ENCODE measurements at regions not wholly inside any gene's neighbourhood (a gene's known extent, or its start where the extent isn't known, plus 50 kb on each side); places are given as distances from the start of the nearest gene placed in this dataset.

DNA sequence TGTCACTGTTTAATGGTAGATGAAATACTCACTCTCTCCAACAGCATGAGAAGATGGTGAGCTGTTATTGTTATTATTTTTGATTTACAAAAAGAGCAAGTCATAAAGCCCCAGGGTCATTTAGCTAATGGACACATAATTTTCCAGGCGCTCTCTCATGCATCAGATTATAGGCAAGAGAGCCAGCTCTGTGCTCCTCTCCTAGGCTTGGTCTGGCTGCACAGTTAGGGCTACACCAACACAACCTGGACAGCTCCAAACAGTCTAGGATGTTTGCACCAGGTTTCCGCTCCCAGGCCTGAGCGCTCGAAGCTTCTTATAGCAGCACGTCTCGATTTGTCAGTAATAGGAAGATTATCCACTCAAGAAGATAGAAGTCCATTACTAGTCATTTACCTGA, 123.7 kb downstream of the FAM43A start:
- no peak overlapping the region for H3K27ac ChIP-seq (ENCODE audit: low read depth, low read length)
- no peaks in the 10 kb centered on the region for H3K27me3 ChIP-seq (ENCODE audit: low read length)
- no peak overlapping the region for H3K4me3 ChIP-seq (ENCODE audit: insufficient read depth, low read length, poor library complexity, severe bottlenecking)
- no peak overlapping the region for H3K4me2 ChIP-seq (ENCODE audit: low read depth, low read length, poor library complexity, severe bottlenecking)
- no peaks in the 10 kb centered on the region for H3F3A ChIP-seq (ENCODE audit: insufficient read depth)
- H3K79me2 ChIP-seq (ENCODE audit: insufficient read depth, low read length) = no peaks in the 10 kb centered on the region
- H2AFZ ChIP-seq (ENCODE audit: low read depth, low read length, severe bottlenecking) = no peak overlapping the region
- no peaks in the 10 kb centered on the region for H4K20me1 ChIP-seq (ENCODE audit: low read depth, low read length)
- no peaks in the 10 kb centered on the region for H3K9me2 ChIP-seq (replicated peaks; ENCODE audit: insufficient read depth, low read length)
- no peaks in the 10 kb centered on the region for H3K36me3 ChIP-seq (ENCODE audit: low read length)
- no peaks in the 10 kb centered on the region for H3K9me3 ChIP-seq (ENCODE audit: insufficient read depth, low read length)
- no peak overlapping the region for H3K9ac ChIP-seq (ENCODE audit: low read length)
- TF ChIP-seq CTCF (IDR thresholded peaks at IDR 0.05; ENCODE audit: insufficient read depth, low read length, poor library complexity, severe bottlenecking) (no peak), EZH2phosphoT487 (conservative IDR thresholded peaks at IDR 0.05; ENCODE audit: low read length) (no peak)

DNA sequence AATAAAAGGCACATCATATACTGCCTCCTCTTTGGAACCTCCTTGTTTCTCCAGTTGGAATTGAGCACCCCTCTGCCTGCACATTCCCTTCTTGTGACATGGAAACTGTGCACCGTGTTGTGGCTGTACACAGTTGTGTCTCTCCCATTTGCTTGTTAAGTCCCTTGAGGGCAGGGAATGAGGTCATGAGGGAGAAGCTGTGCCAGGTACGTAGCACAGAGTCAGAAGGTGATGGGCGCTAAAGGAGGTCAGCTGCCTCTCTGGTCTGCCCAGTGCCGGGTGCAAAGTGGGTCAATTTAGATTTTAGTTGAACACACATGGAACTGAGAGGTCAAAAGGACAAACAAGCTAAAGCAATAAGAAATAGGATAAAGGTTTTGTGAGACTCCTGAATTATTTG, 124.4 kb downstream of the FAM43A start:
- Histone ChIP-seq H3F3A (ENCODE audit: insufficient read depth) (no peaks in the 10 kb centered on the region), H2AFZ (ENCODE audit: low read depth, low read length, severe bottlenecking) (no peak overlapping the region), H3K4me3 (ENCODE audit: insufficient read depth, low read length, poor library complexity, severe bottlenecking) (no peak overlapping the region), H3K79me2 (ENCODE audit: insufficient read depth, low read length) (no peaks in the 10 kb centered on the region), H3K36me3 (ENCODE audit: low read length) (no peaks in the 10 kb centered on the region), H3K9me3 (ENCODE audit: insufficient read depth, low read length) (no peaks in the 10 kb centered on the region), H3K27ac (ENCODE audit: low read depth, low read length) (no peak overlapping the region), H3K9ac (ENCODE audit: low read length) (no peak overlapping the region), H3K27me3 (ENCODE audit: low read length) (no peaks in the 10 kb centered on the region), H3K9me2 (replicated peaks; ENCODE audit: insufficient read depth, low read length) (no peaks in the 10 kb centered on the region), H3K4me2 (ENCODE audit: low read depth, low read length, poor library complexity, severe bottlenecking) (no peak overlapping the region), H4K20me1 (ENCODE audit: low read depth, low read length) (no peaks in the 10 kb centered on the region)
- no peak for TF ChIP-seq CTCF (IDR thresholded peaks at IDR 0.05; ENCODE audit: insufficient read depth, low read length, poor library complexity, severe bottlenecking)
- TF ChIP-seq EZH2phosphoT487 (conservative IDR thresholded peaks at IDR 0.05; ENCODE audit: low read length) = no peak

DNA sequence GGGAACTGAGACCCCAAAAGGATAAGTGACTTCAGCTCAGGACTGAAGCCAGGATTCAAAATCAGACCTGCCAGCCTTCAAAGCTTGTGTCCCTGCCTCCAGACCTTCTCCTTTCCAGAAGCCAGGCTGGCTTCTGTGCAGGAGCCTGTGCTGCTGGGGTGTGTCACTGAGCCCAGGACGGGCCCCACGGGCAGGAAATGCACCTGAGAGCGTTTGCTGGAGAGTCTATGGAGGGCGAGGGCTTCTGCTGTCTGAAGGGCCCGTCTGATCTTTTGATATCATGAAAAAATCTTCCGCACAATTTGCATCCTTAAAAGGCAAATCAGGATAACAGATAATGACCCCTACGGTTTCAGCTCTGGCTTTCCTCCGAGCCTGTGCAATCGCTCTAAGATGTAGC, 125.4 kb downstream of the FAM43A start:
- Histone ChIP-seq H3K9me3 (ENCODE audit: insufficient read depth, low read length) (no peaks in the 10 kb centered on the region), H3K4me2 (ENCODE audit: low read depth, low read length, poor library complexity, severe bottlenecking) (no peak overlapping the region), H3K79me2 (ENCODE audit: insufficient read depth, low read length) (no peaks in the 10 kb centered on the region), H3K27ac (ENCODE audit: low read depth, low read length) (no peak overlapping the region), H2AFZ (ENCODE audit: low read depth, low read length, severe bottlenecking) (no peak overlapping the region), H3K27me3 (ENCODE audit: low read length) (no peaks in the 10 kb centered on the region), H3K4me3 (ENCODE audit: insufficient read depth, low read length, poor library complexity, severe bottlenecking) (no peak overlapping the region), H3K9ac (ENCODE audit: low read length) (no peak overlapping the region), H4K20me1 (ENCODE audit: low read depth, low read length) (no peaks in the 10 kb centered on the region), H3K36me3 (ENCODE audit: low read length) (no peaks in the 10 kb centered on the region), H3F3A (ENCODE audit: insufficient read depth) (no peaks in the 10 kb centered on the region), H3K9me2 (replicated peaks; ENCODE audit: insufficient read depth, low read length) (no peaks in the 10 kb centered on the region)
- TF ChIP-seq EZH2phosphoT487 (conservative IDR thresholded peaks at IDR 0.05; ENCODE audit: low read length) = no peak
- TF ChIP-seq CTCF (IDR thresholded peaks at IDR 0.05; ENCODE audit: insufficient read depth, low read length, poor library complexity, severe bottlenecking) = no peak

- Histone ChIP-seq H3F3A (ENCODE audit: insufficient read depth) (no peaks in the 10 kb centered on the region), H3K27me3 (ENCODE audit: low read length) (no peaks in the 10 kb centered on the region), H3K9me2 (replicated peaks; ENCODE audit: insufficient read depth, low read length) (no peaks in the 10 kb centered on the region), H2AFZ (ENCODE audit: low read depth, low read length, severe bottlenecking) (no peak overlapping the region), H3K9ac (ENCODE audit: low read length) (no peak overlapping the region), H3K36me3 (ENCODE audit: low read length) (no peaks in the 10 kb centered on the region), H4K20me1 (ENCODE audit: low read depth, low read length) (no peaks in the 10 kb centered on the region), H3K9me3 (ENCODE audit: insufficient read depth, low read length) (no peaks in the 10 kb centered on the region), H3K4me3 (ENCODE audit: insufficient read depth, low read length, poor library complexity, severe bottlenecking) (no peak overlapping the region), H3K79me2 (ENCODE audit: insufficient read depth, low read length) (no peaks in the 10 kb centered on the region), H3K4me2 (ENCODE audit: low read depth, low read length, poor library complexity, severe bottlenecking) (no peak overlapping the region), H3K27ac (ENCODE audit: low read depth, low read length) (no peak overlapping the region)
- no peak for TF ChIP-seq EZH2phosphoT487 (conservative IDR thresholded peaks at IDR 0.05; ENCODE audit: low read length)
These were observed 126.5 kb downstream of the FAM43A start for GRCh38 chr3:194812176-194812575.

All from SU-DHL-6 (cell line).